Caco-2 (cell line): ENCODE measurements at regions not wholly inside any gene's neighbourhood (a gene's known extent, or its start where the extent isn't known, plus 50 kb on each side); places are given as distances from the start of the nearest gene placed in this dataset.

ENCODE experiments used
- BruUV-seq: library from RNA; stranded (reverse); fragments of 400-500 nt; replicated peaks from 2 replicates; lab custom pipeline; 2021; lab: Mats Ljungman, UMichigan
- CTCF ChIA-PET: fragments of 300-600 bp; sonication (Branson Sonifier 250); formaldehyde crosslinking; loops from one replicate; lab custom pipeline; 2022; ENCODE audit warnings: antibody characterized with exemption; lab: Charles Lee
- POLR2A ChIA-PET: fragments of 300-600 bp; sonication (Branson Sonifier 250); formaldehyde crosslinking; loops from one replicate; lab custom pipeline; 2022; ENCODE audit warnings: antibody characterized with exemption; lab: Charles Lee
- DNase-seq, 2 experiments: peaks; one replicate each; pipeline versions ENCODE4 v3.0.0 to v3.0.0-alpha.2; 2020 to 2022
- H3K27me3 ChIP-seq: replicated peaks from 2 replicates; pipeline ENCODE4 v1.6.0; 2011; ENCODE audit warnings: low read length; ENCODE audit not compliant: control insufficient read depth, insufficient read depth
- H3K36me3 ChIP-seq: 2 replicates; pipeline ENCODE4 v1.5.1; 2011; ENCODE audit warnings: low read length; ENCODE audit not compliant: control insufficient read depth, insufficient read depth
- H3K4me1 ChIP-seq: fragments of 250-450 bp; sonication (Bioruptor Pico); 2 replicates; pipeline ENCODE4 v1.5.1; 2020; ENCODE audit warnings: mild to moderate bottlenecking
- H3K4me3 ChIP-seq: 2 replicates; pipeline ENCODE4 v1.5.1; 2011; ENCODE audit warnings: low read depth, mild to moderate bottlenecking, control low read depth, low read length
- H3K9me3 ChIP-seq: fragments of 250-450 bp; sonication (Bioruptor Pico); 2 replicates; pipeline ENCODE4 v1.5.1; 2020; ENCODE audit warnings: mild to moderate bottlenecking, moderate library complexity
- H3K27ac Mint-ChIP-seq: one replicate; pipeline ENCODE4 v1.8.0; 2022; ENCODE audit warnings: mixed read lengths; ENCODE audit not compliant: unreplicated experiment
- H3K27me3 Mint-ChIP-seq: one replicate; pipeline ENCODE4 v1.8.0; 2022; ENCODE audit warnings: mixed read lengths; ENCODE audit not compliant: insufficient read depth, unreplicated experiment
- H3K36me3 Mint-ChIP-seq: one replicate; pipeline ENCODE4 v1.8.0; 2022; ENCODE audit warnings: mild to moderate bottlenecking, mixed read lengths; ENCODE audit not compliant: insufficient read depth, unreplicated experiment
- H3K4me1 Mint-ChIP-seq: one replicate; pipeline ENCODE4 v1.8.0; 2022; ENCODE audit warnings: low read depth, mixed read lengths; ENCODE audit not compliant: unreplicated experiment
- H3K4me3 Mint-ChIP-seq: one replicate; pipeline ENCODE4 v1.8.0; 2022; ENCODE audit warnings: mild to moderate bottlenecking, moderate library complexity, mixed read lengths; ENCODE audit not compliant: unreplicated experiment
- H3K9me3 Mint-ChIP-seq: one replicate; pipeline ENCODE4 v1.8.0; 2022; ENCODE audit warnings: mixed read lengths; ENCODE audit not compliant: unreplicated experiment
- intact Hi-C: fragments of 100-400 bp; cut with micrococcal nuclease; formaldehyde crosslinking; loops from one replicate; pipeline ENCODE4 v1.10.0; 2022; ENCODE audit not compliant: unreplicated experiment
- TF ChIP-seq, protein P1 (sequence below), 2 experiments: fragments of 200-600 bp in 1 of 2; IDR thresholded peaks; 1 replicate in 1 of 2; 2 replicates in 1 of 2; pipeline versions ENCODE4 v1.5.1 to v1.8.0; 2011 to 2022; ENCODE audit warnings: antibody characterized with exemption in 1 of 2, control low read depth in 1 of 2, inconsistent platforms in 1 of 2, low read depth in 1 of 2, low read length in 1 of 2, mild to moderate bottlenecking in 1 of 2, moderate library complexity in 1 of 2; ENCODE audit not compliant: insufficient read depth in 1 of 2, severe bottlenecking in 1 of 2, unreplicated experiment in 1 of 2

DNA sequence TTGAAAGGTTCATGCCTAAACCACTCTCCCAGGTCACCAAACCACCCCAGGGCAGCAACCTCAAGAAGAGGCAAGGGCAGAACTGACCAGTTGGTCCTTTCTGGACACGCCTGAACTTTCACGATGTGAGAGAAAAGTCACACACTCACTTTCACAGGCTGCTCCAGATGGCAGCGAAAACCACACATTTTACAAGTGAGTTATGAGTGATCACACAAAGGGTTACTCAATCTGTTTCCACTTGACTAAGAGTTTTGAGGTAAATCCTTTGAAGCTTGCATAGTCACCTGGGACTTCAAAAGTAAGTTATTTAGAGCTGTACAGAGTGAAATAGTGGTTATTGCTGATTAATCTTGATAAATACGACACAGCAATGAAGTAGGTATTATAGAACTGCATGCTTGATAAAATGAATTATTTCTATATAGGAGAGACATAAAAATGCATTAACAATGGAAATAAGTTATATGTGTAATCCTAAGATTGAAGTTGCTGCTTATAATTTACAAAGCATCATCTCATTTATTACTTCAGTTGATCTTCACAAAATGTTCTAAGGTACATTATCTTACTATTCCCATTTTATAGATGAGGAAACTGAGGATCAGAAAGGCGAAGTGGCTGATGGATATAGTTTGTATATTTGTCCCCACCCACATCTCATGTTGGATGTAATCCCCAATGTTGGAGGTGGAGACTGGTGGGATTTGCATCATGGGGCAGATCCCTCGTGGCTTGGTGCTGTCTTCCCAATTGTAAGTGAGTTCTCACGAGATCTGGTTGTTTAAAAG, 103.0 kb upstream of the KLF3 start:
- no peak overlapping the region for H3K4me3 ChIP-seq
- no TSS peak for BruUV-seq
- Mint-ChIP-seq H3K9me3 (no peaks in the 10 kb centered on the region), H3K36me3 (no peaks in the 10 kb centered on the region), H3K4me3 (no peak overlapping the region), H3K27ac (no peak overlapping the region), H3K4me1 (peaks cover 6% of the 10 kb centered on the region), H3K27me3 (no peaks in the 10 kb centered on the region)
- ChIA-PET CTCF (no interaction called here), POLR2A (no interaction called here)
- TF ChIP-seq, protein P1, sequence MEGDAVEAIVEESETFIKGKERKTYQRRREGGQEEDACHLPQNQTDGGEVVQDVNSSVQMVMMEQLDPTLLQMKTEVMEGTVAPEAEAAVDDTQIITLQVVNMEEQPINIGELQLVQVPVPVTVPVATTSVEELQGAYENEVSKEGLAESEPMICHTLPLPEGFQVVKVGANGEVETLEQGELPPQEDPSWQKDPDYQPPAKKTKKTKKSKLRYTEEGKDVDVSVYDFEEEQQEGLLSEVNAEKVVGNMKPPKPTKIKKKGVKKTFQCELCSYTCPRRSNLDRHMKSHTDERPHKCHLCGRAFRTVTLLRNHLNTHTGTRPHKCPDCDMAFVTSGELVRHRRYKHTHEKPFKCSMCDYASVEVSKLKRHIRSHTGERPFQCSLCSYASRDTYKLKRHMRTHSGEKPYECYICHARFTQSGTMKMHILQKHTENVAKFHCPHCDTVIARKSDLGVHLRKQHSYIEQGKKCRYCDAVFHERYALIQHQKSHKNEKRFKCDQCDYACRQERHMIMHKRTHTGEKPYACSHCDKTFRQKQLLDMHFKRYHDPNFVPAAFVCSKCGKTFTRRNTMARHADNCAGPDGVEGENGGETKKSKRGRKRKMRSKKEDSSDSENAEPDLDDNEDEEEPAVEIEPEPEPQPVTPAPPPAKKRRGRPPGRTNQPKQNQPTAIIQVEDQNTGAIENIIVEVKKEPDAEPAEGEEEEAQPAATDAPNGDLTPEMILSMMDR (IDR thresholded peaks at IDR 0.05; ENCODE audit: insufficient read depth in 1 of 2, low read depth in 1 of 2, low read length in 1 of 2, severe bottlenecking in 1 of 2, unreplicated experiment in 1 of 2): no peak
- H3K27me3 ChIP-seq: no peaks in the 10 kb centered on the region
- no peaks in the 10 kb centered on the region for H3K36me3 ChIP-seq
- intact Hi-C loops: no loop called here
- H3K9me3 ChIP-seq: no peaks in the 10 kb centered on the region
- no peaks in the 10 kb centered on the region for H3K4me1 ChIP-seq
- DNase-seq: no peak

DNA sequence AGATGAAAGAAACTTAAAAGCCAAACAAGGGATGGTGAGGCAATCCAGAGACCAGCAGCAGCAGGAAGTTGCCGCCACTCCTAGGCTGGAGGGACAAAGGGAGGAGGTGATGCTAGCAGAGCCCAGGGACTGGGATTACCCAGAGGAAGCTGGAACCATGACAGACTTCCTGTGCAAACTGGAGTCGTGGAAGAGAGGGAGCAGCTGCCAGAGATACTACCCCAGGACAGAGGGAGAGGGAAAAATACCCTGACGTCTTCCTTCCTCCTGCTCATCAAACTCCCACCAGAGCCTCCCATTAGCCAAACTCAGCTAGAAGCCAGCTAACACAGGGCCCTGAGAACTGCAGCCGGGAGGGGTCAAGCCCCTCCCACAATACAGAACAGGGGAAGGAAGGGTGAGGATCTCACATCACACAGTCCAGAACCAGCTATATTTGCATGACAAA, 101.2 kb upstream of the KLF3 start:
- peaks cover 6% of the 10 kb centered on the region for H3K4me1 Mint-ChIP-seq
- no peaks in the 10 kb centered on the region for H3K27me3 Mint-ChIP-seq
- POLR2A ChIA-PET: no interaction called here
- intact Hi-C loops: no loop called here
- DNase-seq: no peak
- no peaks in the 10 kb centered on the region for H3K9me3 ChIP-seq
- no peak overlapping the region for H3K4me3 Mint-ChIP-seq
- BruUV-seq: no TSS peak
- no peaks in the 10 kb centered on the region for H3K27me3 ChIP-seq
- no peaks in the 10 kb centered on the region for H3K4me1 ChIP-seq
- H3K4me3 ChIP-seq: no peak overlapping the region
- no peaks in the 10 kb centered on the region for H3K36me3 ChIP-seq
- CTCF ChIA-PET: no interaction called here
- H3K36me3 Mint-ChIP-seq: no peaks in the 10 kb centered on the region
- no peak overlapping the region for H3K27ac Mint-ChIP-seq
- H3K9me3 Mint-ChIP-seq: no peaks in the 10 kb centered on the region
- TF ChIP-seq, protein P1 (IDR thresholded peaks at IDR 0.05; ENCODE audit: insufficient read depth in 1 of 2, low read depth in 1 of 2, low read length in 1 of 2, severe bottlenecking in 1 of 2, unreplicated experiment in 1 of 2): no peak

DNA sequence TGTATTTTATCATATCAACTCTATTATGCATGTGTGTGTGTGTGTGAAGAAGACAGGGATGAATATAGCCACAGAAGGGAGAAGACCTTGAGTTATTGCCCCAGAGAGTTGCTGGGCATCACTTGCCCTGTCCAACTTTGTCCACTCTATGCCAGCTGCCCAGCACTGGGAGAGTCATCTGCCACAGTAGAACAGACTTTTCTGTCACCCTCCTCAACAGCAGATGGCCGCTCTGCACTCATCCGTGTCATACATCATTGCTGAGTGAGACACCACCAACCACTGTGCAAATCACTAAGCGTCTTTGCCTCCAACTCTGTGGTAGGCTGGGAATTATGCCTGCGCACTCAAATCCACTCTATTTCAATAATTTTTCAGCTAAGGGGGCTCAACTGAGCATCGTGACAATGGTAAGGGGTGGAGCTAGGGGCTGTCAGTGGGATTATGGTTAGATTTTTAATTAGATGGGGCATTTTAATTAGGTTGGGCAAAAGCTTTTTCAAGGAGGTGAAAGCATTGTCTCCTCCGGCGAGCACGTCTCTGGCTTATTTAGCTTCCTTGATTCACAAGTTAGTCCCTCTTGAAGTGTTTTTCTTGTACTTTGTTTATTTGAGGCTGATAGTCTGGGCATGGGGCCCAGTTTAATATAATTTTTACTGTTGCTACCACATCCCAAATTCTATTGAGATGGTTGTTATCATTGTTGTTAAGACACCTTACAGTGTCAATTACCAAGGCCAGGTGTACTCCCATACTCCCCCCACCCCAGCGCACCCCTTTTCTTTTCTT, 100.1 kb upstream of the KLF3 start:
- TF ChIP-seq, protein P1 (IDR thresholded peaks at IDR 0.05; ENCODE audit: insufficient read depth in 1 of 2, low read depth in 1 of 2, low read length in 1 of 2, severe bottlenecking in 1 of 2, unreplicated experiment in 1 of 2): no peak
- no peaks in the 10 kb centered on the region for H3K4me1 ChIP-seq
- H3K4me3 ChIP-seq: no peak overlapping the region
- ChIA-PET CTCF (no interaction called here), POLR2A (no interaction called here)
- DNase-seq: no peak
- no peaks in the 10 kb centered on the region for H3K27me3 ChIP-seq
- BruUV-seq: no TSS peak
- no peaks in the 10 kb centered on the region for H3K9me3 Mint-ChIP-seq
- H3K36me3 Mint-ChIP-seq: no peaks in the 10 kb centered on the region
- no peaks in the 10 kb centered on the region for H3K36me3 ChIP-seq
- H3K4me1 Mint-ChIP-seq: peaks cover 6% of the 10 kb centered on the region
- no peak overlapping the region for H3K4me3 Mint-ChIP-seq
- H3K27ac Mint-ChIP-seq: no peak overlapping the region
- H3K27me3 Mint-ChIP-seq: no peaks in the 10 kb centered on the region
- intact Hi-C loops: no loop called here
- no peaks in the 10 kb centered on the region for H3K9me3 ChIP-seq
